ENCODE measurements at regions not wholly inside any gene's neighbourhood (a gene's known extent, or its start where the extent isn't known, plus 50 kb on each side); places are given as distances from the start of the nearest gene placed in this dataset.
"Not testable (repeated sequence)": the region's sequence is repeated elsewhere in the genome, so short reads cannot be mapped to it uniquely, and the experiment has no call there.

DNA sequence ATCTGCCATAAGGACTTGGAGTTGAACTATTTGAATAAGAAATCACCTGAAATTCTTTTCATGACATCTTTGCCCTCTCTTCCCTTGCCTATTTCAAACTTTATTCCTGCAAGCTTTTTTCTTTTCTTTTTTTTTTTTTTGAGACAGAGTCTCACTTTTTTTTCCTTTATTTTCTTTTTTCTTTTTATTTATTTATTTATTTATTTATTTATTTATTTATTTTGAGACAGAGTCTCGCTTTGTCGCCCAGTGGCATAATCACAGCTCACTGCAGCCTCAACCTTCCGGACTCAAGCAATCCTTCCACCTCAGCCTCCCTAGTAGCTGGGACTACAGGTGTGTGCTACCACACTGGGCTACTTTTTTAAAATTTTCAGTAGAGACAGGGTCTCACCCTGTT, 369.3 kb upstream of the ATP11B start:
- H3K27ac ChIP-seq = no peak overlapping the region
- H3K4me1 ChIP-seq (replicated peaks; ENCODE audit: insufficient read depth) = no peaks in the 10 kb centered on the region
- no peak for TF ChIP-seq EZH2 (IDR thresholded peaks at IDR 0.05; ENCODE audit: low read depth)
- DNase-seq = no peak
- H3K4me3 ChIP-seq = no peak overlapping the region
- ChIA-PET POLR2A (ENCODE audit: unreplicated experiment) (no interaction called here), CTCF (no interaction called here)
- intact Hi-C loops (cut with micrococcal nuclease; ENCODE audit: unreplicated experiment) = no loop called here
- H3K79me2 ChIP-seq (ENCODE audit: low read depth) = no peaks in the 10 kb centered on the region
- no peaks in the 10 kb centered on the region for H3K36me3 ChIP-seq (ENCODE audit: low read depth)
- H2AFZ ChIP-seq = no peak overlapping the region
- H3K9me3 ChIP-seq (ENCODE audit: insufficient read depth, low read depth) = no peaks in the 10 kb centered on the region
- H4K20me1 ChIP-seq (ENCODE audit: insufficient read depth) = no peaks in the 10 kb centered on the region
- BruUV-seq (replicated peaks) = no TSS peak
- no peaks in the 10 kb centered on the region for H3F3A ChIP-seq (ENCODE audit: insufficient read depth, low read depth)
- H3K9me2 ChIP-seq (ENCODE audit: insufficient read depth) = no peaks in the 10 kb centered on the region
- H3K27me3 ChIP-seq (ENCODE audit: insufficient read depth, low read depth) = no peaks in the 10 kb centered on the region
- H3K4me2 ChIP-seq = no peak overlapping the region

DNA sequence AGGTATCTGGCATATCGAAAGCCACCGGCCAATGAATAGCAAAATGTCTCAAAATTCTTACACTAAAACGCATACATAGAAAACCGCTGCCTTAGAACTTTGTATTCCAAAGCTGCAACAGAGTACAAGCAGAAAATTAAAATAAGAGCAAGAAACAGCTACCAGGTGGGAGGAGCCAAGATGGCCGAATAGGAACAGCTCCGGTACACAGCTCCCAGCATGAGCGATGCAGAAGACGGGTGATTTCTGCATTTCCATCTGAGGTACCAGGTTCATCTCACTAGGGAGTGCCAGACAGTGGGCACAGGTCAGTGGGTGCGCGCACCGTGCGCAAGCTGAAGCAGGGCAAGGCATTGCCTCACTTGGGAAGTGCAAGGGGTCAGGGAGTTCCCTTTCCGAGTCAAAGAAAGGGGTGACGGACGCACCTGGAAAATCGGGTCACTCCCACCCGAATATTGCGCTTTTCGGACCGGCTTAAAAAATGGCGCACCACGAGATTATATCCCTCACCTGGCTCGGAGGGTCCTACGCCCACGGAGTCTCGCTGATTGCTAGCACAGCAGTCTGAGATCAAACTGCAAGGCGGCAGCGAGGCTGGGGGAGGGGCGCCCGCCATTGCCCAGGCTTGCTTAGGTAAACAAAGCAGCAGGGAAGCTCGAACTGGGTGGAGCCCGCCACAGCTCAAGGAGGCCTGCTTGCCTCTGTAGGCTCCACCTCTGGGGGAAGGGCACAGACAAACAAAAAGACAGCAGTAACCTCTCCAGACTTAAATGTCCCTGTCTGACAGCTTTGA, 367.2 kb upstream of the ATP11B start:
- Histone ChIP-seq H2AFZ (peak overlapping the region; percentile 39; the same call in 1 of the 2 replicates), H3K4me3 (peak overlapping the region; percentile 5; the same call in 1 of the 2 replicates), H3K4me2 (peak overlapping the region; percentile 26; the same call in 1 of the 2 replicates)
- H3K9me2 ChIP-seq (ENCODE audit: insufficient read depth); H3K36me3 ChIP-seq (ENCODE audit: low read depth); H3K9me3 ChIP-seq (ENCODE audit: insufficient read depth, low read depth); H3K27ac ChIP-seq; CTCF ChIA-PET; BruUV-seq (replicated peaks); H3K79me2 ChIP-seq (ENCODE audit: low read depth); intact Hi-C loops (cut with micrococcal nuclease; ENCODE audit: unreplicated experiment); POLR2A ChIA-PET (ENCODE audit: unreplicated experiment); H4K20me1 ChIP-seq (ENCODE audit: insufficient read depth); H3F3A ChIP-seq (ENCODE audit: insufficient read depth, low read depth); H3K4me1 ChIP-seq (replicated peaks; ENCODE audit: insufficient read depth); H3K27me3 ChIP-seq (ENCODE audit: insufficient read depth, low read depth): not testable (repeated sequence)
- DNase-seq = peak in 1 of 2 experiments; percentile 11

GRCh38 chr3:182431972-182432371, 361.3 kb upstream of the ATP11B start:
- H3K27me3 ChIP-seq (ENCODE audit: insufficient read depth, low read depth); POLR2A ChIA-PET (ENCODE audit: unreplicated experiment); H3K4me1 ChIP-seq (replicated peaks; ENCODE audit: insufficient read depth); intact Hi-C loops (cut with micrococcal nuclease; ENCODE audit: unreplicated experiment); H4K20me1 ChIP-seq (ENCODE audit: insufficient read depth); H3K9me2 ChIP-seq (ENCODE audit: insufficient read depth); BruUV-seq (replicated peaks); DNase-seq; H3F3A ChIP-seq (ENCODE audit: insufficient read depth, low read depth); H3K9me3 ChIP-seq (ENCODE audit: insufficient read depth, low read depth); H2AFZ ChIP-seq; H3K4me2 ChIP-seq; H3K79me2 ChIP-seq (ENCODE audit: low read depth); CTCF ChIA-PET; H3K27ac ChIP-seq; H3K36me3 ChIP-seq (ENCODE audit: low read depth); H3K4me3 ChIP-seq: not testable (repeated sequence)

DNA sequence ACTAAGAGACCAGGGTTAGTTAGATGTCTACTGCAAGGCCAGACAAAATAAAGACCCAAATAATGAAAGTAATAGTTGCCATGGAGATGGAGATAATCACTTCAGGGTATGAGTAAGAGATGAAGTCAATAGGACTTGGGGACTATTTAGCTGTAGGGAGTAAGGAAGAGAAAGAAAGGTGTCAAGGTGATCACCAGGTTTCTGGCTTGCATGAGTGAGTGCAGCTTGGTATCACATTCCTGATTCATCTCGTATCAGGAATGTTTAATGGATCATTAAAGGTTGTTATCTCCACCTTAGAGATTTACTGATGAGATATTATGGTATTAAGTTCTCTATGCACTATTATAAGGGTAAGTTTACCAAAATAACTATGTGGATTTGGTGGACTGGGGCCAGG, 357.4 kb upstream of the ATP11B start:
- intact Hi-C loops (cut with micrococcal nuclease; ENCODE audit: unreplicated experiment) = no loop called here
- DNase-seq = peak in 1 of 2 experiments; percentile 56
- Histone ChIP-seq H3K9me3 (ENCODE audit: insufficient read depth, low read depth) (no peaks in the 10 kb centered on the region), H2AFZ (no peak overlapping the region), H3K4me3 (no peak overlapping the region), H3K36me3 (ENCODE audit: low read depth) (no peaks in the 10 kb centered on the region), H3K9me2 (ENCODE audit: insufficient read depth) (no peaks in the 10 kb centered on the region), H3K79me2 (ENCODE audit: low read depth) (no peaks in the 10 kb centered on the region), H4K20me1 (ENCODE audit: insufficient read depth) (no peaks in the 10 kb centered on the region), H3F3A (ENCODE audit: insufficient read depth, low read depth) (no peaks in the 10 kb centered on the region), H3K4me1 (replicated peaks; ENCODE audit: insufficient read depth) (no peaks in the 10 kb centered on the region), H3K27me3 (ENCODE audit: insufficient read depth, low read depth) (no peaks in the 10 kb centered on the region), H3K4me2 (no peak overlapping the region), H3K27ac (no peak overlapping the region)
- no TSS peak for BruUV-seq (replicated peaks)
- CTCF ChIA-PET = no interaction called here
- POLR2A ChIA-PET (ENCODE audit: unreplicated experiment) = no interaction called here
- TF ChIP-seq EZH2 (IDR thresholded peaks at IDR 0.05; ENCODE audit: low read depth) = no peak
- no peak for TF ChIP-seq CTCF (conservative IDR thresholded peaks at IDR 0.05)

All from PC-9 (cell line).